ENCODE measurements at regions not wholly inside any gene's neighbourhood (a gene's known extent, or its start where the extent isn't known, plus 50 kb on each side); places are given as distances from the start of the nearest gene placed in this dataset.
"Not testable (repeated sequence)": the region's sequence is repeated elsewhere in the genome, so short reads cannot be mapped to it uniquely, and the experiment has no call there.

GRCh38 chr20:11671015-11671511 lies 246.6 kb upstream of the BTBD3 start:
- no peak for DNase-seq (ENCODE audit: low spot score)

DNA sequence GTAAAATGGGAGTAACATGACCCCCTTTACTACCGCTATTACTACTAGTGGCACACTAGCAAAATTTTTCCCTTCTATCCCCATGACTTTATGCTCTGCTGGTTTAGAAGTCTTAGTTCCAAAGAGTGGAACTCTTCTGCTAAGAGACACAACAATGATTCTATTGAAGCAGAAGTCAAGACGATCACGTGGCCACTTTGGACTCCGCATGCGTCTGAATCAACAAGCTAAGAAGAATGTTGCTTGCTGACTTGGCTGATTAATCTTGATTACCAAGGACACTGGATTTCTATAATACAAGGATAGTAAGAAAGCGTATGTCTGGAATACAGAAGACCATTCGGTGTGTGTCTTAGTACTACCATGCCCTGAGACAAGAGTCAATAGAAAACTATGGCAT lies 244.7 kb upstream of the BTBD3 start:
- DNase-seq (ENCODE audit: low spot score) = no peak

DNA sequence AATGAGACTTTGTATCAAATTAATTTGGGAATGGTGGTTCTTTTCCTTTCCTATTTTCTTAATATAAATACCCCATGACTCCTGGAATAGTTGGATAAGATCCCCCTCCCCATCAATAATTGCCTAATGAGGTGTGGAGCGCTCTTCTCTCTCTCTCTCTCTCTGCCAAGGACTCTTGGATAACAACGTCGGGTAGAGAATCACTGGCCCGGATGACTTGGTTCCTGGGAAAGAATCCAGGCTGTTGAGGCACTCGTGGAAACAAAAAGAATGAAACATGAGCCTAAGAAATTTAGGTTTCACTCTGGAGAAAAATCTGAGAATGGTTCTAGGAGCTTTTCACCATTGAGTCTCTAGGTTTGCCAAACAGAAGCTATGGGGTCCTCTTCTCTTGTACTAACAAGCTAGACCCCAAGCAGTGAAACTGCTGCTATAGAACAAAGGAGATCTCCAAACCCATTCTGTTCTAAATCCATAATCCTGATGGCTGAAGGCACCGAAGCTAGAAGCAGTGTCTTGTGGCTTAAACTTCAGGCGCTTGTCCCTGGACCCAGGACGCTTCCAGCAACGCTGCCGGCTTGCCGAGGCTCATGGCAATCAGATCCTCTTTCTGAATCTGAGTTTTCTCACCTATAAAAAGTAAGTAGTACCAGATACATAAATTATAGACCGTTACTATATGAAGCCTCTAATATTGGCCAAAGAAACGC lies 241.6 kb upstream of the BTBD3 start:
- DNase-seq (ENCODE audit: low spot score) = no peak

DNA sequence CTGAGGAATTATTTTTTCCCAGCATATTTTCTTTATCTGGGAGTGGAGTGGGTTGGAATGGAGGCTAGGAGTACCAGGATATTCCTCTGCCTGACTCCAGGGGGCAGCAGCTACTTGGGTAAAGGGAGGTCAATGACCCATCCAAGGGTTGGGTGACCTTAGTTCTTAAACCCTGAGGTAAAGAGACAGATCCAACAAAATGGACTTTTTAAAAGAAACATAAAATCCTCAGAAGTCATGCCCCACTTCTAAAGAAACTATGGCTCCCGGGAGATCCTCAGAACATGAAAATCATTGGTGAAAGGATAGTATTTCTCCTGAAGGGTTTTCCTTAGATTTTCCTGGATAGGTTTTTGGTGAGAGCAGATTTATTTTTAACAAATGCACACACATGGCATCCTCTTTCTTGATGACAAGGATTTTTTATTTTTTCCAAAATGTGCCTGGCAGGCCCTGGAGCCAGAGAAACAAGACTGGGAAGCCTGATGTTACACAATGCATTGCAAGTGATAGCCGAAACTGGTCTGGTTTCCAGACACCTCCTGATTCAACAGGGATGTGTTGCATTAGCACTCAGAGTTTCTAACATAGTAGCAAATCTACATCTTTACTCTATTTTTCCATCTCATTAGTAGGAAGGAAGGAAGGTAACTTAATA lies 240.9 kb upstream of the BTBD3 start:
- peak; percentile 33 for DNase-seq (ENCODE audit: low spot score)

- no peak for DNase-seq (ENCODE audit: low spot score)
Observed at GRCh38 chr20:11677428-11677827, 240.3 kb upstream of the BTBD3 start.

DNA sequence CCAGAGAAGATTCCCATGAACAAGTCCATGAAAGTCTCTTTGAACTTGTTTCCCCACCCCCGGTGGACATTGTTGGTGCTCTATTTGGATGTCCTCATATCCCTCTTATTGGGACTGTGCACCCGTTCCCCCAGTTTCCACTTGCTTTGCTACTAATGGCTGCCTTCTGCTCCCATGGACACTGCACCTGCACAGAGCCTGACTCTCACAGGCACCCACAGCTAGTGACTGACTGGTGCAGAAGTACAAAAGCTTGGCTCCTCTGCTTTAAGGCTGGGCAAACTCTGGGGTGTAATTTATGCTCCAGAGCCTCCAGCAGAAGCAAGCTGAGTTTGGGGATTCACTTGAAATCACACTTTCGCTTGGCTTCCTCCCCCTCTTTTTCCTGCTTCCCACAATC lies 239.9 kb upstream of the BTBD3 start:
- no peak for DNase-seq (ENCODE audit: low spot score)

DNA sequence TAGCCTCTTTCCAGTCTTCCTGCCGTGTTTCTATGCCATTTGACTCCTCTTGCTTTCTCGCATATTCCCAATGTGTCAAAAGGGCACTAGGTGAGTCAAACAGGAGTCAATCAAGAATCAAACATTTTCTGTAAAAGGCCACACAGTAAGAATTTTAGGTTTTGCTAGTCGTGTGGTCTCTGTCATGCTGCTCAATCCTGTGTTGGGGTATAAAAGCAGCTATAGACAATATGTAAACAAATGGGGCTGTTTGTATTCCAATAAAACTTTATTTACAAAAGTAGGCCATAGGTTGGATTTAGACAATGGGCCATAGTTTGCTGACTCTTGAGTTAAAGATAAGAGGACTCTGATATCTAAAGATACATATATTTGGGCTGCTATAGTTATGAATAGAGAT lies 235.4 kb upstream of the BTBD3 start:
- no peak for DNase-seq (ENCODE audit: low spot score)

DNA sequence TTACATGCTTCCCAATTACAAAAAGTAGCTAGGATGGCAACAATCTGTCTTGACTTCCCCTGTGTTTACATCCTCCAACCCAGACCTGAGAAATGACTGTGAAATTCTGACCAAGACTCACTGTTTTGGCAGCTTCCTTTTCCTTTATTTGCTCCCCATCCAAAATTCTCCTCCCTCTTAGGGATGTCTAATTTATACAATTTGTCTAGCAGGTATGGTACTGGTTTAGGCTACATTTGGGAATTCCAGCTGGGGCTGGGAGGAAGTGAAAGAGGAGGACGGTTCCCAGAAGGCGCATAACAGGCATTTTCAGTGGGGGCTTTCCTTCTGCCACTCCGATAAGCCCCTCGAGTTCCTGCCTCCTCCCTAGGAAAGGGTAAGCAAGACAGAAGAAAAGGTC lies 231.5 kb upstream of the BTBD3 start:
- no peak for DNase-seq (ENCODE audit: low spot score)

DNA sequence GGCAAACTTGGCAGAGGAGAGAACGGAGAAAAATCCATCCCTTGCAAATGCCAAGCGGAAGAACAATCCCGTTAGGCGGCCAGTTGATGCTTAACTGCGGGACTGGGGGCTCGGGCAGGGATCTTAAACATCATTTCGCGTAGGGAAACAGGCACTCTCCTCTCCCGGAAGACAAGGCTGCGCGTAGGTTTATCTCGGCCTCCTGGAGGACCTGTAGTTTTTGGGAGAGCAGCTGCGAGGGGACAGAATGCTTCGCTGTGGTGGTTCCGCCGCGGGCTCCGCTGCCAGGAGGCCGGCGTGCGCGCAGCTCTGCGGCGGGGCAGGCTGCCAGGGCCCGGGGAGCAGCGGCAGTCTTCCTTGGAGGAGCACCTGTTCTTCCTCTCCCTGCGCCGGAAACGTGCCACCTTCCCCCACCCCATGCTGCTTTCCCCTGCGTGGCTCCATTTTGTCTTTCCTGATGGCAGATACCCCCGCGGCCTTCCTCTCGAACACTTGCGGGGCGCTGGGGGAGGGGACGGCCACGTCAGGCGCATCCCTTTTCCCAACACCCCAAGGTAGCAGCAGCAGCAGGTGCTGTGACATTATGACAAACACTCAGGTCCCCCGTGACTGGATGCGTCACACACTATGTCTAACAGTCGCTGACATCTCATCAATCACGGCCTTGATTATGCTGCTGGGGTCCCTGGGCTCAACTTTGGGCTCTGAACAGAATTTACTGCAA lies 230.7 kb upstream of the BTBD3 start:
- DNase-seq (ENCODE audit: low spot score) = peak; percentile 22

DNA sequence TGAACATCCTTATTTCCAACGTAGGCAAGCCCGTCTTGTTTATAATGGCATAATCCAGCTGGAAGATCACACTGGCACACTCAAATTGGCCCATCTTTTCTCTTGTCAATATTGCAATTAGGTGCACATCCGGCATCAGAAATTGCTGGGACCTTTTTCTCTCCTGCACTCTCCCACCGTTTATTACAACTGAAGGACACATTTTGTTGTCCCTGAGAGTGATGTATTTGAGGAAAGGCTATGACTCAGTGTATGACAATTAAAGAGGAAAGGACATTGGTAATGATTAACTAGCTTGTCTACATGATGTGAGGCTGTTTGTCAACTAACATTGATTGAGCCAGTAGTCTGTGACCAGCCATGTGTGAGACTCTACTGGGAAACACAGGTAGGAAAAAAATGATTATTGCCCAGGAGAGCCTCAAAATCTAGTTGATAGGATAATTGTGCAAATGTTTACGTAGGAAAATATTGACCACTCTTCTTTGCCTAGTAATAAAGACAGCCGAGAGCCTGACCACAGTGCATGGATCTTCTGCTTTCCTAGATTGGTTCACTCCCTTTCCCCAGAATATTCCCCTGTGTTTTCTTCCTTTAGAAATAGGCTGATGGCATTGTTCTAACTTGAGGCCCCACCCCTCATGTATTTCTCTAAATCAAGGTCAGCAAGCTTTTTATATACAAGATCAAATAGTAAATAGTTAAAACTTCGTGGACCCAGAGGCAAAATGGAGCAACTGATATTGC lies 230.0 kb upstream of the BTBD3 start:
- DNase-seq (ENCODE audit: low spot score) = no peak

GRCh38 chr20:11689262-11689661 lies 228.4 kb upstream of the BTBD3 start:
- no peak for DNase-seq (ENCODE audit: low spot score)

DNA sequence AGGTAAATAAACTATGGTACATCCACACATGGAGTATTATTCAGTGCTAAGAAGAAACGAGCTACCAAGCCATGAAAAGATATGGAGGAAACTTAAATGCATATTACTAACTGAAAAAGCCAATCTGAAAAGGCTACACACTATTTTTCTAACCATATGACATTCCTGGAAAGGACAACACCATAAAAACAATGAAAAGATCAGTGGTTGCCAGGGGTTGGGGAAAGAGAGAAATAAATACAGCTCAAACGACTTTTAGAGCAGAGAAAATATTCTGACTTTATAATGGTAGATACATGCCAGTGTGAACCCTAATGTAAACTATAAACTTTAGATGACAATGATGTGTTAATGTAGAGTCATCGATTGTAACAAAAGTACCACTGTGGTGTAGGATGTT lies 225.9 kb upstream of the BTBD3 start:
- no peak for DNase-seq (ENCODE audit: low spot score)

DNA sequence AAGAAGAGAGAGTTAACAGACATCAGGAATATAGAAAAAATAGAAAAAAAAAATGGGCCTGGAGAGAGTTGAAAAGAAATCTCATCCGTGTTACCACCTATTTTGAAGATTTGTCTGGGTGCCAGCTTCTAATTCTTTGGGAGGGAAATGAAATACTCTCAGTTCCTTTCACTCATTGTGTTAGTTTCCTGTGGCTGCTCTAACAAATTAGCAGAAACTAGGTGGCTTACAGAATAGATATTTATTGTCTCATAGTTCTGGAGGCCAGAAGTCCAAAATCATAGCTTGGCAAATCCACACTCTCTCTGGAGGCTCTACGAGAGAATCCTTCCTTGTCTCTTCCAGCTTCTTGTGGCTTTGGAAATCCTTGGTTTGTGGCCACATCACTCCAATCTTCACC lies 225.1 kb upstream of the BTBD3 start:
- DNase-seq (ENCODE audit: low spot score) = no peak

GRCh38 chr20:11694467-11694866 lies 223.2 kb upstream of the BTBD3 start:
- no peak for DNase-seq (ENCODE audit: low spot score)

DNA sequence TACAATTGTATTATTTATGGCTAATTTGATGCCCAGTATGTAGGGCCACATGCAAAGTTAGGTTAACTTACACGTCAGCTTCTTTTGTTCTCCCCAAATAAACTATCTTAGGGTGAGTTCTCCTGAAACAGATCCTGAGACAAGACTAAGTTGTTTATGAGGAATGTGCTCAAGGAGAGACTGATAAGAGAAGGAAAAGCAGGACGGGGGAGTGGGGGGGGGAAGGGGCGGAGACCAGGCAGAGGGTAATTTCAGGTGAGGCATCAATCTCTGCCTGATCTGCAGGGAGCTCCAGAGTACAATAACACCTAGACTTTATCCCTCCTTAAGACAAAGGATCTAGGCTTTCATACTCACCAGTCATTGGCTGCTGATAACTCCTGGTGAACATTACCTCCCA lies 220.6 kb upstream of the BTBD3 start:
- no peak for DNase-seq (ENCODE audit: low spot score)

- DNase-seq (ENCODE audit: low spot score) = no peak
Observed at GRCh38 chr20:11697646-11698045, 220.0 kb upstream of the BTBD3 start.

GRCh38 chr20:11698124-11698523 lies 219.6 kb upstream of the BTBD3 start:
- DNase-seq (ENCODE audit: low spot score) = no peak

- no peak for DNase-seq (ENCODE audit: low spot score)
Observed at GRCh38 chr20:11700831-11701230, 216.9 kb upstream of the BTBD3 start.

- DNase-seq (ENCODE audit: low spot score) = no peak
Observed at GRCh38 chr20:11702721-11703518, 214.8 kb upstream of the BTBD3 start.

GRCh38 chr20:11705512-11705911 lies 212.2 kb upstream of the BTBD3 start:
- no peak for DNase-seq (ENCODE audit: low spot score)

- not testable (repeated sequence) for DNase-seq (ENCODE audit: low spot score)
Observed at GRCh38 chr20:11708223-11708622, 209.5 kb upstream of the BTBD3 start.
